HCT116 (cell line): ENCODE measurements at regions not wholly inside any gene's neighbourhood (a gene's known extent, or its start where the extent isn't known, plus 50 kb on each side); places are given as distances from the start of the nearest gene placed in this dataset.

Experiments used
- ATAC-seq: fragments of 200-7000 bp; cut with Tn5 transposase; 2 replicates; pipeline ENCODE4 v1.9.1; 2020; ENCODE audit warnings: mild to moderate bottlenecking, moderate library complexity
- BruUV-seq: library from RNA; stranded (reverse); fragments of 400-500 nt; replicated peaks from 2 replicates; lab custom pipeline; 2021; lab: Mats Ljungman, UMichigan
- CTCF ChIA-PET: fragments of 300-600 bp; sonication (Branson Sonifier 250); formaldehyde crosslinking; loops from one replicate; lab custom pipeline; 2021; ENCODE audit warnings: antibody characterized with exemption; lab: Charles Lee
- POLR2A ChIA-PET: fragments of 300-600, 350-600 bp; sonication (Branson Sonifier 250); formaldehyde crosslinking; loops from one replicate; lab custom pipeline; 2021; ENCODE audit warnings: antibody characterized with exemption; lab: Charles Lee
- RAD21 ChIA-PET, 2 experiments: fragments of 300-600 bp; sonication (Branson Sonifier 250); formaldehyde crosslinking; loops; one replicate each; lab custom pipeline; 2023; ENCODE audit warnings: low total read pairs in 2 of 2; ENCODE audit not compliant: uncharacterized antibody in 2 of 2, unreplicated experiment in 2 of 2, low non-redundant PET in 1 of 2; lab: Charles Lee
- DNase-seq: peaks from one replicate; pipeline ENCODE4 v3.0.0-alpha.2; 2010; ENCODE audit warnings: low read depth, low spot score
- H2AFZ ChIP-seq: fragments of 200-600 bp; shearing (Covaris generic), sonication (generic); 2 replicates; pipeline ENCODE4 v1.6.1; 2017; ENCODE audit warnings: low read depth, mixed run types, mixed read lengths, antibody characterized with exemption, low read length; ENCODE audit not compliant: poor library complexity, severe bottlenecking
- H3K27ac ChIP-seq: 2 replicates; pipeline ENCODE4 v1.5.1; 2012; ENCODE audit warnings: low read depth, low read length
- H3K27me3 ChIP-seq: fragments of 200-600 bp; sonication (generic); 2 replicates; pipeline ENCODE4 v1.6.1; 2016; ENCODE audit warnings: mixed run types, low read length, mixed read lengths; ENCODE audit not compliant: insufficient read depth
- H3K36me3 ChIP-seq, 2 experiments: fragments of 200-500 bp in 1 of 2; fragments of 200-600 bp in 1 of 2; sonication (Bioruptor generic) in 1 of 2; sonication (generic) in 1 of 2; 2 replicates each; pipeline versions ENCODE4 v1.5.1 to v1.6.1; 2014 to 2016; ENCODE audit warnings: low read length in 2 of 2, inconsistent platforms in 1 of 2, mixed read lengths in 1 of 2, mixed run types in 1 of 2; ENCODE audit not compliant: insufficient read depth in 2 of 2, control insufficient read depth in 1 of 2
- H3K4me1 ChIP-seq, 2 experiments: fragments of 200-600 bp in 1 of 2; sonication (generic) in 1 of 2; 2 replicates each; pipeline versions ENCODE4 v1.5.1 to v1.6.1; 2012 to 2017; ENCODE audit warnings: low read length in 2 of 2, inconsistent platforms in 1 of 2, mild to moderate bottlenecking in 1 of 2, mixed read lengths in 1 of 2, mixed run types in 1 of 2, moderate library complexity in 1 of 2; ENCODE audit not compliant: insufficient read depth in 2 of 2, control insufficient read depth in 1 of 2
- H3K4me2 ChIP-seq: fragments of 200-600 bp; sonication (generic); 2 replicates; pipeline ENCODE4 v1.6.1; 2017; ENCODE audit warnings: mixed run types, low read length, mixed read lengths
- H3K4me3 ChIP-seq, 2 experiments: fragments of 200-600 bp in 1 of 2; sonication (generic) in 1 of 2; replicated peaks in 1 of 2; 2 replicates each; pipeline ENCODE4 v1.5.1; 2011 to 2016; ENCODE audit warnings: low read length in 2 of 2, control low read depth in 1 of 2, low read depth in 1 of 2, mild to moderate bottlenecking in 1 of 2, mixed read lengths in 1 of 2, mixed run types in 1 of 2
- H3K79me2 ChIP-seq: fragments of 200-600 bp; sonication (generic); 2 replicates; pipeline ENCODE4 v1.6.1; 2017; ENCODE audit warnings: mild to moderate bottlenecking, mixed run types, low read length, moderate library complexity, mixed read lengths; ENCODE audit not compliant: insufficient read depth
- H3K9ac ChIP-seq: fragments of 200-600 bp; sonication (generic); 2 replicates; pipeline ENCODE4 v1.6.1; 2016; ENCODE audit warnings: low read length, mixed read lengths
- H3K9me2 ChIP-seq: fragments of 200-600 bp; sonication (generic), shearing (Covaris generic); 2 replicates; pipeline ENCODE4 v1.6.1; 2017; ENCODE audit warnings: mixed run types, mild to moderate bottlenecking, moderate library complexity; ENCODE audit not compliant: insufficient read depth
- H3K9me3 ChIP-seq, 2 experiments: fragments of 200-500 bp in 1 of 2; fragments of 200-600 bp in 1 of 2; sonication (Bioruptor generic) in 1 of 2; sonication (generic) in 1 of 2; 2 replicates each; pipeline ENCODE4 v1.6.1; 2014 to 2017; ENCODE audit warnings: low read length in 2 of 2, mixed read lengths in 2 of 2, inconsistent platforms in 1 of 2, low read depth in 1 of 2, mild to moderate bottlenecking in 1 of 2, mixed run types in 1 of 2, moderate library complexity in 1 of 2; ENCODE audit not compliant: control insufficient read depth in 1 of 2, insufficient read depth in 1 of 2
- H4K20me1 ChIP-seq: fragments of 200-600 bp; sonication (generic), shearing (Covaris generic); 2 replicates; pipeline ENCODE4 v1.6.1; 2017; ENCODE audit warnings: mixed run types, mild to moderate bottlenecking, moderate library complexity; ENCODE audit not compliant: insufficient read depth
- CBX3 ChIP-seq: IDR thresholded peaks from 2 replicates; pipeline ENCODE4 v1.6.1; 2012; ENCODE audit warnings: low read depth
- CEBPB ChIP-seq: IDR thresholded peaks from 2 replicates; pipeline ENCODE4 v1.6.1; 2012; ENCODE audit warnings: low read depth
- CTCF ChIP-seq, 3 experiments: fragments of 200-600 bp in 1 of 3; sonication (generic) in 1 of 3; IDR thresholded peaks in 2 of 3; conservative IDR thresholded peaks in 1 of 3; 2 replicates each; pipeline ENCODE4 v1.5.1; 2012 to 2017; ENCODE audit warnings: low read depth in 2 of 3, low read length in 2 of 3, antibody characterized with exemption in 1 of 3, borderline replicate concordance in 1 of 3, control low read depth in 1 of 3, mild to moderate bottlenecking in 1 of 3, mixed read lengths in 1 of 3, mixed run types in 1 of 3, moderate library complexity in 1 of 3; ENCODE audit not compliant: insufficient read depth in 1 of 3
- EGR1 ChIP-seq: IDR thresholded peaks from 2 replicates; pipeline ENCODE4 v1.6.1; 2012; ENCODE audit warnings: low read depth
- ELF1 ChIP-seq: IDR thresholded peaks from 2 replicates; pipeline ENCODE4 v1.6.1; 2012; ENCODE audit warnings: low read depth, borderline replicate concordance
- EZH2 ChIP-seq: fragments of 200-600 bp; sonication (generic); IDR thresholded peaks from 2 replicates; pipeline ENCODE4 v1.6.1; 2017; ENCODE audit warnings: antibody characterized with exemption, mixed run types
- EZH2phosphoT487 ChIP-seq: fragments of 200-600 bp; IDR thresholded peaks from 2 replicates; pipeline ENCODE4 v1.6.1; 2018; ENCODE audit warnings: antibody characterized with exemption, borderline replicate concordance
- FOSL1 ChIP-seq: IDR thresholded peaks from 2 replicates; pipeline ENCODE4 v1.6.1; 2012; ENCODE audit warnings: low read depth
- JUND ChIP-seq: IDR thresholded peaks from 2 replicates; pipeline ENCODE4 v1.6.1; 2012
- MAX ChIP-seq: IDR thresholded peaks from 2 replicates; pipeline ENCODE4 v1.6.1; 2012
- POLR2A ChIP-seq: IDR thresholded peaks from 2 replicates; pipeline ENCODE4 v1.7.0; 2011; ENCODE audit warnings: borderline replicate concordance; ENCODE audit not compliant: insufficient read depth, insufficient read length; ENCODE audit errors: extremely low read depth
- SIN3A ChIP-seq: IDR thresholded peaks from 2 replicates; pipeline ENCODE4 v1.6.1; 2012; ENCODE audit warnings: low read depth
- SP1 ChIP-seq: IDR thresholded peaks from 2 replicates; pipeline ENCODE4 v1.6.1; 2012; ENCODE audit warnings: low read depth
- TCF7L2 ChIP-seq: IDR thresholded peaks from 2 replicates; pipeline ENCODE4 v1.7.0; 2011; ENCODE audit warnings: borderline replicate concordance, inconsistent platforms; ENCODE audit not compliant: insufficient read depth, insufficient read length; ENCODE audit errors: extremely low read depth
- YY1 ChIP-seq: IDR thresholded peaks from 2 replicates; pipeline ENCODE4 v1.6.1; 2011; ENCODE audit warnings: low read length, low read depth, moderate library complexity, mild to moderate bottlenecking; ENCODE audit not compliant: insufficient replicate concordance; ENCODE audit errors: extremely low read depth
- ZFX ChIP-seq: fragments of 450-650 bp; IDR thresholded peaks from 2 replicates; pipeline ENCODE4 v1.6.1; 2017
- ZNF274 ChIP-seq: fragments of 200-500 bp; sonication (Bioruptor generic); IDR thresholded peaks from 2 replicates; pipeline ENCODE4 v1.6.1; 2014; ENCODE audit warnings: mild to moderate bottlenecking, low read depth, low read length, inconsistent platforms
- intact Hi-C: fragments of 100-400 bp; cut with micrococcal nuclease; formaldehyde crosslinking; loops from 2 replicates; pipeline ENCODE4 v1.10.0; 2022

GRCh38 chr2:41241325-41242000 lies 789.6 kb upstream of the SLC8A1 start:
- ChIA-PET CTCF (no interaction called here), RAD21 (no interaction called here), POLR2A (no interaction called here)
- Histone ChIP-seq H3K9ac (no peak overlapping the region), H3K36me3 (no peaks in the 10 kb centered on the region), H3K4me2 (no peak overlapping the region), H4K20me1 (no peaks in the 10 kb centered on the region), H3K79me2 (no peaks in the 10 kb centered on the region), H3K4me3 (no peak overlapping the region), H3K4me1 (no peaks in the 10 kb centered on the region), H3K27me3 (no peaks in the 10 kb centered on the region), H2AFZ (no peak overlapping the region), H3K27ac (no peak overlapping the region), H3K9me3 (peaks cover 2 to 5% of the 10 kb centered on the region in 2 experiments; a peak in 2 of 4 replicates), H3K9me2 (no peaks in the 10 kb centered on the region)
- no peak for DNase-seq
- BruUV-seq = no TSS peak
- TF ChIP-seq CBX3 = no peak
- no peak for ATAC-seq
- intact Hi-C loops = no loop called here

GRCh38 chr2:41242001-41242331 lies 790.1 kb upstream of the SLC8A1 start:
- ChIA-PET POLR2A (no interaction called here), RAD21 (no interaction called here), CTCF (no interaction called here)
- Histone ChIP-seq H4K20me1 (no peaks in the 10 kb centered on the region), H3K9ac (no peak overlapping the region), H2AFZ (no peak overlapping the region), H3K9me3 (peaks cover 2 to 5% of the 10 kb centered on the region in 2 experiments; a peak in 2 of 4 replicates), H3K36me3 (no peaks in the 10 kb centered on the region), H3K9me2 (no peaks in the 10 kb centered on the region), H3K4me1 (no peaks in the 10 kb centered on the region), H3K4me3 (no peak overlapping the region), H3K4me2 (no peak overlapping the region), H3K79me2 (no peaks in the 10 kb centered on the region), H3K27me3 (no peaks in the 10 kb centered on the region), H3K27ac (no peak overlapping the region)
- no TSS peak for BruUV-seq
- DNase-seq = no peak
- ATAC-seq = no peak
- intact Hi-C loops = no loop called here
- TF ChIP-seq EGR1 = no peak
- no peak for TF ChIP-seq TCF7L2
- no peak for TF ChIP-seq MAX
- TF ChIP-seq ZNF274 = no peak
- no peak for TF ChIP-seq EZH2phosphoT487
- TF ChIP-seq POLR2A = no peak
- no peak for TF ChIP-seq FOSL1
- TF ChIP-seq SIN3A = no peak
- no peak for TF ChIP-seq YY1
- no peak for TF ChIP-seq CBX3
- TF ChIP-seq SP1 = no peak
- no peak for TF ChIP-seq CEBPB
- TF ChIP-seq CTCF (IDR thresholded peaks at IDR 0.05 in 2 of 3, conservative IDR thresholded peaks at IDR 0.05 in 1 of 3; ENCODE audit: borderline replicate concordance in 1 of 3, insufficient read depth in 1 of 3, low read depth in 2 of 3, low read length in 2 of 3) = no peak
- TF ChIP-seq ELF1 = no peak
- TF ChIP-seq EZH2 = no peak
- TF ChIP-seq JUND = no peak
- TF ChIP-seq ZFX = no peak
